Fibroblast of skin of left biceps (primary cell): ENCODE measurements at regions not wholly inside any gene's neighbourhood (a gene's known extent, or its start where the extent isn't known, plus 50 kb on each side); places are given as distances from the start of the nearest gene placed in this dataset.
A peak's percentile ranks its signal among the peaks of the same experiment; 100 is the strongest.
"Not testable (repeated sequence)": the region's sequence is repeated elsewhere in the genome, so short reads cannot be mapped to it uniquely, and the experiment has no call there.

Source experiments
- DNase-seq, 2 experiments: peaks; one replicate each; pipeline ENCODE4 v3.0.0-alpha.2; 2013; ENCODE audit warnings: low read depth in 2 of 2

DNA sequence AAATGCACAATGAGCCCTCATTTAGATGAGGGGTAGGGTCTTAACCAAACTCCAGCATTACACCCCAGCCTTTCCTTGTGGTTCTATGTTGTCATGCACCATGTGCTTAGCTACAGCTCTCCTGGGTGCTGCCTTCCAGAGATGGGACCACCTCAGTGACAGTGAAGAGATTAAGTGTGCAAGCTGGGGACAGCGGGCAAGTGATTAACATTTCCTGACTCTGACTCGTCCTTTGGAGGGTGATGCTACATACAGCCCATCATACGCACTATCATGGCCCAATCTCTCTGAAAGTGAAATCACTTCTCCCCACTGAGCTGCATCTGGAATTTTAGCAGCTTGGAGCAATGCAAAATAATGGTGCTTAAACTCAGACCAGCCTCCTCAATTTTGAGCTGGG lies 293.0 kb upstream of the PLGLB1 start:
- not testable (repeated sequence) for DNase-seq

DNA sequence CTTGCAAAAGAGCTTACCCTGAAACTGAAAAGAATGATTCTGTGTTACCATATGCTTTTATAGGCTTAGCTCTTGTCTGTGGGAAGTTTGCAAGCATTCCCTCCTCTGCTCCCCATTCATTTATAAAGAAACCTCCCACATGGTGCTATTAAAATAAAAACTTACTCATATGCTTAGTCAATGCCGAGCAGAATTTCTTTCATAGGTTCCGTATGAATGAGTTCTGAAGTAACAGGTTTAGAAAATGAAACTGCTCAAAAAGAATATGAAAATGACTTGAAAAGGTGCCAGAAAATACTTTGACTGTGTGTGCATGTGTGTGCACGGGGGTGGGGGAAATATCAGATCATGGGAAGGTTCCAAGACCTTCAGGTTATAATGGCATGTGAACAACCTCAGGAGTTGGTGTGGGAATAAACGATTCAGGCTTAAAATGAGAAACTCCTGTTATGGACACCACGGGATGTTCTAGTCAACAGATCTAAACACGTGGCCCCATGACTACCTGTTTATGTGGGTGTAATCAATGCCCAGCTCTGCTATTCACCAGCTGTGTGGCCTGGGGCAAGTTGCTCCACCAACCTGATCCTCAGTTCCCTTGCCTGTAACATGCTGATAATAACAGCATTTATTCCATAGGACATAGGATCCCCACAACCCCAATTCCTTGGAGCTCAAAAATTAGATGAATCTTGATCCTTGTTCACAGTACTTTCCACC lies 293.7 kb upstream of the PLGLB1 start:
- not testable (repeated sequence) for DNase-seq

- not testable (repeated sequence) for DNase-seq
Observed at GRCh38 chr2:87317193-87317592, 295.5 kb upstream of the PLGLB1 start.

- peak; percentile 36 to 44 for DNase-seq
Observed at GRCh38 chr2:87318814-87319491, 297.3 kb upstream of the PLGLB1 start.

DNA sequence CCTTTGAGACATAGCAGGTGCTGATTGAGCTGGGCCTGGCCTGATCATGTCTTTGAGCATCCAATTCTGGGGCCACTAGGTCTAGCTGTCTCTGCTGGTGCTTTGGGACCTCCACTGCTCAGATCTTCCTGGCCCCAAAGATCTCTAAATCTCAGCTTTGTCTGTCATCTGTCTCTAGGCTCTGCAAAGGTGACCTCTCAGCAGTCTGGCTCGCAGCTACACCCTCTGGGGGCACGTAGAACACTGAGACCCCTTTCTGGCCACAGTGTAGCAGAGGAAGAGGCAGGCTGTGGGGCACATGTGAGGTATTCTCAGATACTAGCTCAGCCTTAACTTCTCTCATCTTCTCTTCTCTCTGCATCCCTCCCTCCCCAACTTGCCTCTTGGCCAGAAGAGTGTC lies 298.1 kb upstream of the PLGLB1 start:
- DNase-seq: not testable (repeated sequence)

DNA sequence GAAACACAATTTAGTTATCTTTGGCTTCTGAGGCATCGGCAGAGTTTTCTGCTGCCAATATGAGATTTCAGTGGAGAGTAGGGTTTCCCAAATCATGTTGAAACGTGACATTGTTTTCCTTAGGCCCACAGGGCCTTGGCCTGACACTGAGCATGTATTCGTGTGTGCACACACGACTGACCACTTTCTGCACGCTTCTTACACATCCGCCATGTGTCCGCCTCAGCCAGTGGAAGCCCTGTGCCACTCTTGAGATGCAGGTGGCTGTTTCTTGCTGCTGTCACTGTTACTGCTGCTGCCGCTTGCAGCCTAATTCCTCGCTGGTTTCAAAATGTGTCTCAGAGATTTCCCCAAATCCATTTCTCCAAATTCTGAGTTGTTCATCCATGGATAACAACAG lies 299.6 kb upstream of the PLGLB1 start:
- DNase-seq: not testable (repeated sequence)

GRCh38 chr2:87324335-87325041 lies 302.8 kb upstream of the PLGLB1 start:
- not testable (repeated sequence) for DNase-seq

DNA sequence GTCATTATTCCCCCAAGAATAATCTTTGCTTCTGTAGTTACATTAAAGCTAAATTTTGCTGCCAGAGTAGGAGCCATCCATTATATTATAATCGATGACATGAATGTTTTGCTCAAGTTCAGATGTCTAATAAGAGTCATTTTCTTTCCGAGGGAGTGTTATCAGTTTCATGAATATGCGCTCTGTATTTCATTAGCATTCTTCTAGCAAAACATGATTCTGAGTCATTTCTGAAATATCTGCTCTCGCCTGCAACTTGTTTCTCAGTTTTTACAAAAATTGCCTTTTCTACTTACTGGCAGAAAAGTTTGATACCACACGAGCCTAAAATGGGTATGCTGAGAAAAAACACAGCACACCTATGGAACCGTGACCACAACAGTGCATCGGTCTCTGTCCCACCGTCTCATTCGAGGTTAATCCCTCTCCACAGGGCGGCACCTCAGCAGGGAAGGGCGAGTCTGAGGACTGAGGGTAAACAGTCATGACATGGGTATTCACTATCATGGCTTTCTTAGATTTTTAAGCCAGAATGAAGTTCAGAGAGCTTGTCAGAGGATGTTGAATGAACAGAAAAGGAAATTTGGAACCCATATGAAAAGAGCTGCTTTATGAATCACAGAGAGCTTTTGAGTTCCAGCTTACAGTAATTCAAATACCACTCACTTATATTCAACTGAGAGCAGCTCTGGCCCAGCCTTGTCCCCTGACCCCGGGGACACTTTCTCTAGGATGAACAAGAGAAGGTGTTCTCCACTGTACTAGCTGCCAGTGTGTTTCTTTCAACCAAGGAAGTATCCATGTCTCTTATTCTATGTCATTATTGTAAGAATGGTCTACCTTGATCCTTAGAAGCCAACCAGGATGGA lies 303.6 kb upstream of the PLGLB1 start:
- DNase-seq: not testable (repeated sequence)

DNA sequence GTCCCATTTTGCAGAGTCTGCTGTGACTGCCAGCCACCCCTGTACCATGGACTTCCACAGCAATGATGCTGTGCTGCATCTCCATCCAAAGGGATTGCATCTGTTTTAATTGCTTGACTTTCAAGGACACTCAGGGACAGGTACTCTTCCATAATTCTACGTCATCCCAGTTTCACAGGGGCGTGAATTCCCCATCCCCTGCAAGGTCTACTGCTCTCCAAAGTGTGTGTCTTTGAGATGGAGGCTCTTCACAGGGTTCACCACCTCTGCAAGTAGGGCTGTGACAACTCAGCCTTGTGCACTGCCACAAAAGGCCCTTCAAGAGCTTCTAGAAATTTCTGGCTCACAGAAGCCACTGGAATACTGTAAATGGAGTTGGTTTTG lies 304.3 kb upstream of the PLGLB1 start:
- not testable (repeated sequence) for DNase-seq

GRCh38 chr2:87326754-87327153 lies 305.1 kb upstream of the PLGLB1 start:
- DNase-seq: not testable (repeated sequence)

- DNase-seq: not testable (repeated sequence)
Observed at GRCh38 chr2:87327648-87328371, 306.2 kb upstream of the PLGLB1 start.

DNA sequence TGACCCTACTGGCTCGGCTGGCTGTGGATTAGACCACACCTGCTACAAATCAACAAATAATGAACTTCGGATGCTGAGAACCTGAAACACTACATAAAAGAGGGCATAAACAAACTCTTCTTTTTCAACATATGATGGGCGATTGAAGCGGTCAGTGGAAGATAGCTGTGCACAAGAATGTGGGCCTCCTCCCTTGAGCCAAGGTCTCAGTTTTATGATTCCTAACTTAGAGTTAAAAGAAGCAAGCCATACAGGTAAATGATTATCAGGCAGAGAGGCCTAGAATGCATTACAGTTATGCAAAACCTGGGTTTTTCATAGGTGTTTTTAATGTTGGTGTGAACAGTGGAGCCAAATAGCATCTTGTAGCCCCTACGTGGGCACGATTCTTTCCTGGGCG lies 307.9 kb upstream of the PLGLB1 start:
- DNase-seq: not testable (repeated sequence)

DNA sequence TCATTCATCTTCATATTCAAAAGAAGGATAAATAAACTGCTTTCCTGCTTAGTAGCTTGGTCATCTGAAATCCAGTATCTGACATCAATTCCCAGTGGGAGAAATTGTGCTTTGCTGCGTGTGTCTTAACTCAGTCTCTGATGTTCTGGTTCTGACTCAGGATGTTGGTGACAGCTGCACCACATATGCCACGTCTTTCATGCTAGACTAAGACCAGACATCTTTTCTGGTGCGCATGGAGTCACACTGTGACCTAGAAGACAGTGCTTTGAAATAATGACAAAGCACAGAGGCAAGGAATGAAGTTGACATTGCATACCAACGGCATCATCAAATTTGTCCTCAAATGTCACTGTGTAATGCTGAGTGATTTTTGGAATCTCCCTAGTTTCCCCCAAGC lies 308.8 kb upstream of the PLGLB1 start:
- DNase-seq: not testable (repeated sequence)

- not testable (repeated sequence) for DNase-seq
Observed at GRCh38 chr2:87331940-87332583, 310.4 kb upstream of the PLGLB1 start.

DNA sequence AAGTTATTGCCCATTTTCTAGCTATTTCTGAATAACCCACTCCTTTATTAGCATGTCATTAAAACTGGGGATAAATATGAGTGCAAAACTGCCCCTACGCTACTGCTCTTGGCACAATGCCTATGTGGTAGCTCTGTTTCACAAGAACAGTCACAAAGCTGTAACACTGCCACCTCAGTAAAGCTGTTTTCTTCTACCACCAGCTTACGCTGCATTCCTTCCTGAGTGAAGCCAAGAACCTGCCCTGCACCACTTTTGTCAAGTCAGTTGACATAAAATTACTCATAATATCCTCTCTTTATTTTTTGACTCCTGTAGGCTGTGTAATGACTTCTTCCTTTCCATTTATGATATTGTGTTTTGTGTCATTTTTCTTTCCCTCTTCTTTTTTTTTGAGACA lies 313.2 kb upstream of the PLGLB1 start:
- not testable (repeated sequence) for DNase-seq

DNA sequence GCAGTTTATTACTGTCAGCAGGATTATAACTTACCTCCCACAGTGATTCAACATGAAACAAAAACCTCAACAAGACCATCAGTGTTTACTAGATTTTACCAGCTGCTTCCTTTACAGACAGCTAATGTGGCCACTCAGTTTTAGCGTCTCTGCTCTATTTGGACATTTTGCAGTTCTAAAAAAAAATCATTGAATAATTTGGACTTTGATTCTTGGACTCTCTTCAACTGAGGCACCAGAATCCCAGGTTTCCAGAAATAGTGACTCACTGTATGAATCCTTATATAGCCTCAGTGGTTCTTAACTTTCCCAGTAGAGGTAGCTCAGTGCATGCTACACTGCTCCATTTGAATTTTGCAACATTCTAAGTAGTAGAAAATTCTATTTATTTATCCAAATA lies 317.4 kb upstream of the PLGLB1 start:
- peak; percentile 39 to 42 for DNase-seq

- peak; percentile 6 to 8 for DNase-seq
Observed at GRCh38 chr2:87341601-87342014, 320.0 kb upstream of the PLGLB1 start.

GRCh38 chr2:87342175-87342574 lies 320.5 kb upstream of the PLGLB1 start:
- DNase-seq: not testable (repeated sequence)

DNA sequence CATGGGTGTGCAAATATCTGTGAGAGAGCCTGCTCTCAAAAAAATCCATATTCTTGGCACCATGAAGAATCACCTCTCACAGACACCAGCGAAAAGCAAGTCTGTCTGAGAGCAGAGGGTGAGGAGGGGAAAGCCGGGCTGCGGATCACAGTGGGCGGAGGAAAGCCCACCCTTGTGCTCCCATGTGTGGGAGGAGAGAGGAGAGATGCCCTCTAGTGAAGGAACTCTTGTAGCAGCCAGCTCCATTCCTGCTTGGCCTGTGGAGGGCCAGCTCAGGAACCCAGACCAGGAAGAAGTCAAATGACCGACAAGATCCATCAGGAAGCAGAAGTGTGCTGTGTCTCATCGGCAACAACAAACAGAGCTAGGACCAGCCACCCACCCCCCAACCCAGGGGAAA lies 321.7 kb upstream of the PLGLB1 start:
- not testable (repeated sequence) for DNase-seq

- DNase-seq: not testable (repeated sequence)
Observed at GRCh38 chr2:87345283-87345682, 323.6 kb upstream of the PLGLB1 start.
